Neural cell (in vitro differentiated cells): ENCODE measurements at regions not wholly inside any gene's neighbourhood (a gene's known extent, or its start where the extent isn't known, plus 50 kb on each side); places are given as distances from the start of the nearest gene placed in this dataset.

ENCODE experiments used
- CTCF ChIP-seq: fragments of 450-650 bp; IDR thresholded peaks from 2 replicates; pipeline ENCODE4 v1.5.1; 2014; ENCODE audit warnings: antibody characterized with exemption, mild to moderate bottlenecking, moderate library complexity; ENCODE audit not compliant: poor library complexity, severe bottlenecking
- EP300 ChIP-seq: fragments of 450-650 bp; conservative IDR thresholded peaks from 2 replicates; pipeline ENCODE4 v1.6.1; 2014; ENCODE audit warnings: antibody characterized with exemption, mild to moderate bottlenecking, moderate library complexity; ENCODE audit not compliant: poor library complexity, severe bottlenecking
- EZH2 ChIP-seq: fragments of 200-600, 300-800 bp; shearing (Covaris generic), sonication (generic); IDR thresholded peaks from 2 replicates; pipeline ENCODE4 v1.6.1; 2014; ENCODE audit warnings: antibody characterized with exemption, low read length, borderline replicate concordance, mild to moderate bottlenecking; ENCODE audit not compliant: insufficient read depth, poor library complexity, severe bottlenecking
- MXI1 ChIP-seq: fragments of 450-650 bp; conservative IDR thresholded peaks from 2 replicates; pipeline ENCODE4 v1.6.1; 2014; ENCODE audit warnings: antibody characterized with exemption, mild to moderate bottlenecking; ENCODE audit not compliant: poor library complexity, severe bottlenecking
- POLR2AphosphoS5 ChIP-seq: IDR thresholded peaks from 2 replicates; pipeline ENCODE4 v1.6.1; 2012
- RAD21 ChIP-seq: fragments of 450-650 bp; conservative IDR thresholded peaks from 2 replicates; pipeline ENCODE4 v1.6.1; 2014; ENCODE audit warnings: antibody characterized with exemption, mild to moderate bottlenecking, moderate library complexity
- REST ChIP-seq: IDR thresholded peaks from 2 replicates; pipeline ENCODE4 v1.6.1; 2012; ENCODE audit warnings: borderline replicate concordance
- SMC3 ChIP-seq: fragments of 450-650 bp; conservative IDR thresholded peaks from 2 replicates; pipeline ENCODE4 v1.6.1; 2014; ENCODE audit warnings: antibody characterized with exemption, mild to moderate bottlenecking, moderate library complexity; ENCODE audit not compliant: poor library complexity
- TAF1 ChIP-seq: IDR thresholded peaks from 2 replicates; pipeline ENCODE4 v1.6.1; 2012; ENCODE audit warnings: low read depth

- TF ChIP-seq CTCF (no peak), EZH2 (no peak), REST (no peak), POLR2AphosphoS5 (no peak), TAF1 (no peak), EP300 (no peak), MXI1 (no peak), RAD21 (no peak), SMC3 (no peak)
Measured at GRCh38 chr6:90354961-90355360, 58.3 kb upstream of the BACH2 start.
